ENCODE measurements at regions not wholly inside any gene's neighbourhood (a gene's known extent, or its start where the extent isn't known, plus 50 kb on each side); places are given as distances from the start of the nearest gene placed in this dataset.

- DNase-seq (ENCODE audit: low read depth, low spot score) (no peak), ATAC-seq (no peak)
- POLR2A ChIA-PET, result interaction anchor here (0.7 kb wide), 1 partner anchor 66 kb away, joined by 9 read pairs; no protein-coding TSS in a partner anchor
- no peaks in the 10 kb centered on the region for H3K4me1 ChIP-seq (ENCODE audit: control insufficient read depth, insufficient read depth, low read length)
- no peaks in the 10 kb centered on the region for H3K9me3 ChIP-seq (ENCODE audit: control insufficient read depth, insufficient read depth, low read depth, low read length)
- CTCF ChIA-PET, result no interaction called here
- H3K27me3 ChIP-seq (ENCODE audit: control insufficient read depth, insufficient read depth, low read length), result no peaks in the 10 kb centered on the region
- no peaks in the 10 kb centered on the region for H3K36me3 ChIP-seq (ENCODE audit: control insufficient read depth, insufficient read depth, low read length)
- H3K4me3 ChIP-seq (ENCODE audit: low read depth in 2 of 2, low read length in 2 of 2), result no peak overlapping the region
- no TSS peak for BruUV-seq (replicated peaks)
- H3K27ac ChIP-seq (ENCODE audit: low read length), result no peak overlapping the region
- intact Hi-C loops (cut with micrococcal nuclease; ENCODE audit: unreplicated experiment), result no loop called here
- no peak for TF ChIP-seq SIN3A (IDR thresholded peaks at IDR 0.05; ENCODE audit: borderline replicate concordance, insufficient read depth, low read depth, low read length)
- TF ChIP-seq TCF7L2 (IDR thresholded peaks at IDR 0.05; ENCODE audit: low read depth, low read length), result no peak
- no peak for TF ChIP-seq CTCF (IDR thresholded peaks at IDR 0.05)
- no peak for TF ChIP-seq POLR2AphosphoS5 (IDR thresholded peaks at IDR 0.05; ENCODE audit: low read depth, low read length)
- TF ChIP-seq REST (IDR thresholded peaks at IDR 0.05; ENCODE audit: insufficient read depth in 1 of 2, low read depth in 2 of 2, low read length in 1 of 2), result no peak
- in situ Hi-C loops (cut with HindIII; ENCODE audit: low pct_unique_long_range_greater_than_20kb, low sequenced_read_pairs), result no loop called here
These were observed 201.6 kb downstream of the RHOU start for GRCh38 chr1:228936881-228937280.

GRCh38 chr1:228937351-228937750 is 202.1 kb downstream of the RHOU start:
- no peak for ATAC-seq

More at GRCh38 chr1:228937351-228937750, 202.1 kb downstream of the RHOU start:
- Histone ChIP-seq H3K9me3 (ENCODE audit: control insufficient read depth, insufficient read depth, low read depth, low read length) (no peaks in the 10 kb centered on the region), H3K4me3 (ENCODE audit: low read depth in 2 of 2, low read length in 2 of 2) (no peak overlapping the region), H3K27me3 (ENCODE audit: control insufficient read depth, insufficient read depth, low read length) (no peaks in the 10 kb centered on the region), H3K27ac (ENCODE audit: low read length) (no peak overlapping the region), H3K4me1 (ENCODE audit: control insufficient read depth, insufficient read depth, low read length) (no peaks in the 10 kb centered on the region), H3K36me3 (ENCODE audit: control insufficient read depth, insufficient read depth, low read length) (no peaks in the 10 kb centered on the region)
- BruUV-seq (replicated peaks), result no TSS peak
- in situ Hi-C loops (cut with HindIII; ENCODE audit: low pct_unique_long_range_greater_than_20kb, low sequenced_read_pairs) (no loop called here), intact Hi-C loops (cut with micrococcal nuclease; ENCODE audit: unreplicated experiment) (no loop called here)
- ChIA-PET CTCF (no interaction called here), POLR2A (no interaction called here)
- TF ChIP-seq TCF7L2 (IDR thresholded peaks at IDR 0.05; ENCODE audit: low read depth, low read length) (no peak), CTCF (IDR thresholded peaks at IDR 0.05) (no peak), POLR2AphosphoS5 (IDR thresholded peaks at IDR 0.05; ENCODE audit: low read depth, low read length) (no peak), REST (IDR thresholded peaks at IDR 0.05; ENCODE audit: insufficient read depth in 1 of 2, low read depth in 2 of 2, low read length in 1 of 2) (no peak), SIN3A (IDR thresholded peaks at IDR 0.05; ENCODE audit: borderline replicate concordance, insufficient read depth, low read depth, low read length) (no peak)
- DNase-seq (ENCODE audit: low read depth, low spot score), result no peak

All from Panc1 (cell line).